Fibroblast of skin of right biceps (primary cell): ENCODE measurements at regions not wholly inside any gene's neighbourhood (a gene's known extent, or its start where the extent isn't known, plus 50 kb on each side); places are given as distances from the start of the nearest gene placed in this dataset.
A peak's percentile ranks its signal among the peaks of the same experiment; 100 is the strongest.

Experiments used
- DNase-seq: peaks from one replicate; pipeline ENCODE4 v3.0.0-alpha.2; 2013

DNA sequence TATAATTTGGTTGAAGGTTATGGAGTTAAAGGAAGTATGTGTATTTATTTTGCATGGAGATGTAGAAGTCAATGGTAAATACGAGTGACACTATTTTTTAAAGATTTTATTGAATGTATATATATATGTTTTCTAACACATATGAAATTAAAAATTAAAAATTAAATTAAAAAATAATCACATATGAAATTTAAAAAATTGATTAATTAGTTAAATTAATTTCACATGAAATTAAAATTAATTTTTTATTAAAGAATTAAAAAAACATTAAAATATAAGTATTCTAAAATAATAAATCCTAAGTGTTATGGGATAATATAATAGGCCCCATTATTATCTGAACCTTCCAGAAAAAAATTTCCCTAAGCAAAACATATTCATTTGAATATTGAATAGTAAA lies 1163.5 kb downstream of the ARAP2 start:
- no peak for DNase-seq

DNA sequence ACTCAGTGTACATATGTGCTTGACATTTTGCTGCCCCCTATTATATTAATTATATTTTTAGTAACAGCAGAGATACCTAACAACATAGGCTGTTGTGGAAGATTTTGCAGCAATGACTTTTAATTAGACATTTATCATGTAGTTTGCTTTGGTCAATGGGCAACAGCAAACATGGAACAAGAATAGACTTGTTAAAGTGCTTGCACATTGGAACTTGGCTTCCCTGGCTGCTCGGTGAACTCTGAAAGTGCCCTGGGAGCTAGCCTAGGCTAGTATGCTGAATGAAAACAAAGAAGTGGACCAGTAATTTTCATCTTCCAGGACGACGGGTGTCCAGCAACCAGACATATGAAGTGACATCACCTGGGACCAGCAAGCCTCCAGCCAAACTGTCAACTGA lies 1157.1 kb downstream of the ARAP2 start:
- no peak for DNase-seq

DNA sequence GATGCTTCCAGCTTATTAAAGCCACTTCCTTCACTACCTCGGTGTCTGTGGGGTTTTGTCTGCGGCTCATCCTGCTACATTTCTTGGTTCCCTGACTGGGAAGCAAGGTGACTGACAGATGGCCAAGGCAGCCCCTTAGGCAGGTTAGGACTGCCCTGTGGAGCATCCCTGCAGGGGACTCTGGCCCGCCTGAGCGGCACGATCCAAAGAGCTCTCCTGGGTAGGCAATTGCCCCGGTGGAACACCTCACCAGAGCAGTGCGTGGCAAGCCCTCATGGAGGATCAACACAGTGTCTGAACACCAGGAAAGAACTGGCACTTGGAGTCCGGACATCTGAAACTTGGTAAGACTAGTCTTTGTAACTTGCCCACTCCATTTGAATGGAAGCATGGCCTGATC lies 1143.4 kb downstream of the ARAP2 start:
- no peak for DNase-seq

DNA sequence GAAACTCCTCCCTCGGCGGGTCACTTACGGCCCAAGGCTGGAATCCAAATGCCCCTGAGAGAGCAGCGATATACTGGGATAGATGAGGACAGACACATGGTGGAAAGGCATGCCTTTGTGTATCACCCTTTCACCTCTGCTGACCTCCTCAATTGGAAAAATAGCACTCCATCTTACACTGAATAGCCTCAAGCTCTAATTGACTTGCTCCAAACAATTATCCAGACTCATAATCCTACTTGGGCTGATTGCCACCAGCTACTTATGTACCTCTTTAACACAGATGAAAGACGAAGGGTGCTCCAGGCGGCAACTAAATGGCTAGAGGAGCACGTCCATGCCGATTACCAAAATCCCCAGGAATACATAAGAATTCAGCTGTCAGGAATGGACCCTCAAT lies 1142.2 kb downstream of the ARAP2 start:
- DNase-seq: no peak

DNA sequence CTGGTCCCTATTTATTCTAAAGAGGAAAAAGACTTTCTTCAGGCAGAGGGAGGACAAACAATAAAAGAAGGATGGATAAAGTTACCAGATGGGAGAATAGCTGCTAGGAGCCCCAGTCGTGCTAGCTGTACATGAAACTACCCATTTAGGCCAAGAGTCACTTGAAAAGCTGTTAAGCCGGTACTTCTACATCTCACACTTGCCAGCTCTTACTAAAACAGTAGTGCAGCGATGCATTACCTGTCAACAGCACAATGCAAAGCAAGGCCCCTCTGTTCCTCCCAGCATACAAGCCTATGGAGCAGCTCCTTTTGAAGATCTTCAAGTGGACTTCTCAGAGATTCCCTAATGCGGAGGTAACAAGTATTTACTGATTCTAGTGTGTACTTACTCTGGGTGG lies 1138.8 kb downstream of the ARAP2 start:
- DNase-seq: no peak

DNA sequence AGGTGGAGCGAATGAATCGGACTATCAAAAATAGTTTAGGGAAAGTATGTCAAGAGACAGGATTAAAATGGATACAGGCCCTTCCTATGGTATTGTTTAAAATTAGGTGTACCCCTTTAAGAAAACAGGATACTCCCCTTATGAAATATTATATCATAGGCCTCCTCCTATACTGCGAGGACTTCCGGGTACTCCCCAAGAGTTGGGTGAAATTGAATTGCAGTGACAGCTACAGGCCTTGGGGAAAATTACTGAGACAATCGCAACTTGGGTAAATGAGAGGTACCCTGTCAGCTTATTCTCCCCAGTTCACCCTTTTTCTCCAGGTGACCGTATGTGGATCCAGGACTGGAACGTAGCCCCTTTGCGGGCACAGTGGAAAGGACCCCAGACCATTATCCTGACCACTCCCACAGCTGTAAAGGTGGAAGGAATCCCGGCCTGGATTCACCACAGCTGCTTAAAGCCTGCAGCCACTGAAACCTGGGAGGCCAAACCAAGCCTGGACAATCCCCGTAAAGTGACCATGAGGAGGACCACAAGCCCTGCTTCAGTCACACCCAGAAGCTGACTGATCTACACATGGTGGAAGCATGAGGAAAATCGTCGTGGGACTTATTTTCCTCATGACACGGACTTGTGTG lies 1138.1 kb downstream of the ARAP2 start:
- no peak for DNase-seq

DNA sequence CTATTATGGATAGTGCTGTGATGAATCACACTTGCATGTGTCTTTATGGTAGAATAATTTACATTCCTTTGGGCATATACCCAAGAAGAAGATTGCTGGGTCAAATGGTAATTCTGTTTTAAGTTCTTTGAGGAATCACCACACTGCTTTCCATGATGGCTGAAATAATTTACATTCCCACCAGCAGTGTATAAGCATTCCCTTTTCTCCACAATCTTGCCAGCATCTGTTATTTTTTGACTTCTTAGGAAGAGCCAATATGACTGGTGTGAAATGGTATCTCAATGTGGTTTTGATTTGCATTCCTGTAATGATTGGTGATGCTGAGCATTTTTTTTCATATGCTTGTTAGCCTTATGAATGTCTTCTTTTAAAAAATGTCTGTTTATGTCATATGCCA lies 1120.2 kb downstream of the ARAP2 start:
- peak; percentile 87 for DNase-seq

DNA sequence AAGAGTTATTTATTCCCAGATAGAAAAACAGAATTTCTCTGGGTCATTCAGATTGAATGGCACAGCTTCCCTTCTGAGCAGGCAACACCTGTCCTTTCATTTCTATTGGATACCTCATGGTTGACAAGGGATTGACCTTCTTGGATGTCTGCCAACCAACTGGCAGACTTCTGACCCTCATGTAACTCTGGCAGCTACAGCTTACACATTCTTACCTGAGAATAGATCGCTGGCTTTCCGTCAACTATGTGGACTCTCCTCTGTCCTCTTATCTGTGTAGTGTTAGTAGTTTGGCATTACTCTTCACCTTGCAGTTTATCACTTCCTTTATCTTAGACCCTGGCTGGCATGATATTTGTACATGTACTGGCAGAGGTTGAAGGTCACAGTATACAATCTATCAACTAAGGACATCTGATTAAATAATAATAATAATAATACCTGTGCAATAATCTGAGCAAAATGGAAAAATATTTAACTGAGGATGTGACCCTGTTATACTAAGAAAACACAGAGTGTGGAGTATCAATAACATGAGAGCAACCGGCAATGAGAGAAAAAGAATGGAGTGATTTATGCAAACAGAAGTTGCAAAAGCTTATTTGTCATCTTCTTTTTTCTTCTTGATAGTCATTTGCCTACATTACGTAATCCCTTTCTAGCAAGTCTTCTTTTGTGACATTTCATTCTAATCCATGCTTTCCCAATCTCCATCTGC lies 1118.2 kb downstream of the ARAP2 start:
- DNase-seq: no peak

DNA sequence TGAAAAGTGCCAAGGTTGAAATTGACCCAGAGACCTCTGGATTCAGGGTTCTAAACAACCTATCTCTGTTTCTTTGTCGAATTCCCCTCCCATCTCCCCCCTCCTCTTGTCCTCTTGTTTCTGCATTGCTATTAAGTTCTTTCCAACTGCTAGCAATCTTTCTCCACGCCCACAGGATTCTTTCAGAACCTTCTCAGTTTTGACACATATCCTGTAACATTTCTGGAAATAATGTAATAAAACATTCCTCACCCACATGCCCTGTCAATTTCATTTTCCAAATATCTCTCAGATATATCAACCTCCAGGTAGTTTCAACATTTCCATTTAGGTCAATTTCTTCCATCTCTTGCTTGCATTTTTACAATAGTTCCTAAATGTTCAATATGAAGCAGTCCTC lies 1105.9 kb downstream of the ARAP2 start:
- DNase-seq: peak; percentile 28

DNA sequence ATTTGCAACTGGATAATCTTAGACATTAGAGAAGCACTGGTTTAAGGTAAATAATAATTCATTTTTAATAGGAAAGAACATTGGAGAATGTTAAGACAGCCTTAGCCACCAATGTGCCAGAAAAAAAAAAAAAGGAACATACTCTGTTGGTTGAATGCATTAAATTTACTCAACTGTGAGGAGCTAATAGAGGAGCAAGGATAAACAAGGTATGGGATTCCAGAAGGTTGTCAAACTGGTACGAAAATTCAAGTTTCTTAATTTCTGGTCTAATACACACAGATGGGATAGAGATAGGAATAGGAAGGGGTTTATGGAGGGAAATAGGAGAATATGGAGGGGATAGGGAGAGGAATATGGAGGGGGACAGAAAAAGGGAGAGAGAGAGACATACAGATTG lies 1096.6 kb downstream of the ARAP2 start:
- no peak for DNase-seq

DNA sequence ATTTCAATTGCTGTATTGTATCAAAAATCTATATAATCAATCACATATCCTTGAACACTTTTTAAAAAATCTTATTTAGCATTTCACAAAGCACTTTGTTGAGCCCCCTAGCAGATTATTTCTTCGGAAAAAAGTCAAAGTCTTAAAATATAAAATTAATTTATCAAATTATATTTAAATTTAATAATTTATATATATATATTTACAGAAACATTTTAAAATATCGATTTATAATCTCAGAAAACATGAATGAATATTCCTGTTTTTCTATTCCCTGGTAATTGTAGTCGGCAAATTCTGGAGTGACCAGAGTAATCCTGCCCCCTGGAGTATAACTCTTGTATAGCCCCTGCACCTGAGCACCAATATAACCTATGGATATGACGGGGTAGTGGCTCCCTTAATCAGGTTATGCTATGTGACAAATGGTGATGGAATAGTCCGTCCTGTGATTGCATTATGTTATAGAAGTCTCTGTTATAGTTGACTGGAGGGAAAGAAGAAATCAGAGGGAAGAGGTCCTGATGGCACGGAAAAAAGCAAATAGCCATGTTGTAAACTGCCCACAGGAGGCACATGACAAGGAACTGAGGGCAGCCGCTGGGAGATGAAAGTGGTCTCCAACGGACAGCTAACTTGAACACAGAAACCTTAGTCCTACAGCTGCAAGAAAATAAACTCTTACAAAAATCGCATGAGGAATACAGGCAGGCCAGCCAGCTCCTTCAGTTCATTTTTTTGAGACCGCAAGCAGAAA lies 1092.3 kb downstream of the ARAP2 start:
- DNase-seq: no peak

DNA sequence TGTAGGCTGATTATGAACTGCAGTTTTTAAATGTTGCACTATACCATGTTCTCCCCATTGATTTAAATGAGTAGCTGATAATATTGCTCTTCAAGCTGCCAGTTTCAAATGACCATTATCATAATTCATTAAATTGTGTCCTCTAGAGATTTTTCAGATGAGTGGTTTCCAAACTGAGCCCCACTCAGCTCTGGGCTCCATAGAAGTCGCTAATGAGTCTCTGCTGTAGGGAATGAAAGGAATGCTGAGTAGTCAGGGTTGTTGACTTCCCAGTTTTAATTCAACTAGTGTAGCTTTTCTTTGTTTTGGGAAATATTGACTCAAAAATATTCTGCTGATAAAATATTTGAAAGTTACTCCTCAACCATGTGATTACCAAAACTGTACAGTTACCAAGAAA lies 1081.1 kb downstream of the ARAP2 start:
- no peak for DNase-seq

DNA sequence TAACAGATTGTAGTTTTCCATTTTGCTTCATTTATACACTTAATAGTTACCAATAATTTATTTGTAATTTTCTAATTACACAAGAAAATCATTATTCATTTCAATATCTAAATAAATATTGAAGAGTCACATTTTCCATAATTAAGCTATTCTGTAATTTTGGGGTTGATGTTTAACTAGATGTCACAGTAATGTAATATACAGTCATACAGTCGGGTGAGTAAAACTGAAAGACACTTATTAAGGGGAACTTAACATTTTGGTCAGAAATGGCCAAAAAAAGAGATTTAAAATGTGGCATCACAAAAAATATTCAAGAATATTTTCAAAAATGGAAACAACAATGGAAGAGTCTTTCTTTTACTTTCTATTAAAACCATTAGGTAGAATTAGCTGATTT lies 1080.3 kb downstream of the ARAP2 start:
- DNase-seq: no peak

DNA sequence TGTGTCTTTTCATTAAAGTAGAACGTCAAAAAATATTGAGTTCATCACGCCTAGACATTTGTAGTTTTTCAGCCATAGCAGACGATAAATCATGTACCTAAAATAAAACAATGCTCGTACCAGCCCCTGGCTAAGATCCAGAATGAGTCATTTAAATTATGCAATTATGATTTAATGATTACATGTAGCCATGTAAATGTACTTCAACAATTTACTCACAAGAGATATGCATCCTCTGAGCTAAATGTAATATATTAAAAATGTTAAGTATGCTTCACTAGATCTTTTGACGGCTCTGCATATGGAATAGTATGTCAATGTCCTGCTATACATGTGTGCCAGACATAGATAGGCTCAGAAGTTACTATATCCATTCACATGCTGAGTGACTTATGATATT lies 1077.8 kb downstream of the ARAP2 start:
- DNase-seq: no peak

DNA sequence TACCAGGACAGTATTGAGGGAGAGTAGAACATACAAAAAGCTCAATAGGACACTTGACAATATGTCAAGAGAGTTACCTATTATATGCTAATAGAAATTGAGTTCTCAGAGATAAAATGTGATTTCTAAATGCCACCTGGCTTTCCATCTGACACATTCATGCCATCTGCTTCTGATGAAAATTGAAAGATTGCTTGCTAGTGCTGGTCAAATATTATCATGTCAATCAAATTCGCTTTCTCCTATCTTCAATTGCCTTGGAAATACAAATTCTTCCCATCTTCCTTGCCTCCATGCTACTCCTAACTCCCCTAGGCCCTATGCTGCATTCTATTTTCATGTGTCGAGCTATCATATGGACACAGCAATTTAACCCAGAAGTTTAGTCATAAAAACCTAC lies 1076.9 kb downstream of the ARAP2 start:
- DNase-seq: no peak

DNA sequence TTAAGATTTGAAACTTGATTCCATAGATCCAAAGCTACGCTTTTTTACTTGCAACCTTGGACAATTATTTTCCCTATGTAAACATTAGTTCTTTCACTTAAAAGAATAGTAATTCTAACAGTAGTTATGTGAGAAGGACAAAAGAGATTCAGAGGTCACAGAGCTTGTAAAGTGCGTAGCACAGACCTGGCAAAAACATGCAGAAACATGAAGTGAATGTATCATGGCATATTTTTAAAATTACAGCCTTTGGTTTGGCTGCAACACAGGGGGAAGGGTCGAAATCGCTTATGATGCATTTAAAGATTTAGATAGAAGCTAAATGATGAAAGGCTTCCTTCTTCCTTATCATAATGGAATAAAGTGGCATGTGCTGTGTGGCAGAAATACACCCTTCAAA lies 1068.8 kb downstream of the ARAP2 start:
- no peak for DNase-seq

DNA sequence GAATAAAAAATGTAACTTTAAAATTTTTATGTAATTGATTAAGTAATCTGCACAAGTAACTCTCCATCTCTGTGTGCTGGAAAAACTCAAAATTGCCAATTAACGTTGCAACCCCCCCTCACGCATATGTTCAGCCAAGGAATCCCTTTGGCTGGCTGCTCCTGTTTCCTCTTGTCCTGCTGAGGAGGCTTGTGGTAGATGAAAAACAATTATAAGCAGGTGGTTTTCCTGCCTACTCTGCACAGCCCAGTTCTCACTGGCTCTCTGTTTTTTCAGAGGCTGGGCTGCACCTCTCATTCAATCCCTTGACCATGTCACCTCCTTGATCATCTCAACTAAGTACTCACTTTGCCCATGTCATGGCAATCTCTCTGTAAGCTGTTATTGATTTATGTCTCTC lies 1068.4 kb downstream of the ARAP2 start:
- no peak for DNase-seq

DNA sequence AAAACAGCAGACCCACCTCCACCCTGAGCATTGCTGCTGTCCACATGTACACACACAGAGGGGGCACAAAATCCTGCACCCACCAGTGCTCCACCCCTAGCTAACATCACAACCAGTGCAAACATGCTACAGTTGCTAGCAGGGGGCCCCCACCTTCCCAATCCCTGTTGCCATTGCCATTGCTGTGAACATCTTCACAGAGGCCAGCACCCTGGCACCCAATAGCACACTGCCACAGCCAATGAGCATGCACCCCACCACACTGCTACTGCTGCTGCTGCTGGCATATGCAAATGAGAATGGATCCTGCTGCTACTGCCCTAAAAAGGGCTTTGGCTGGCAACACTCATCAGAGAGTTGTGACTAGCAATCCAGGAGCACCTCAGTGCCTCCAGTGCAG lies 1061.9 kb downstream of the ARAP2 start:
- DNase-seq: no peak

DNA sequence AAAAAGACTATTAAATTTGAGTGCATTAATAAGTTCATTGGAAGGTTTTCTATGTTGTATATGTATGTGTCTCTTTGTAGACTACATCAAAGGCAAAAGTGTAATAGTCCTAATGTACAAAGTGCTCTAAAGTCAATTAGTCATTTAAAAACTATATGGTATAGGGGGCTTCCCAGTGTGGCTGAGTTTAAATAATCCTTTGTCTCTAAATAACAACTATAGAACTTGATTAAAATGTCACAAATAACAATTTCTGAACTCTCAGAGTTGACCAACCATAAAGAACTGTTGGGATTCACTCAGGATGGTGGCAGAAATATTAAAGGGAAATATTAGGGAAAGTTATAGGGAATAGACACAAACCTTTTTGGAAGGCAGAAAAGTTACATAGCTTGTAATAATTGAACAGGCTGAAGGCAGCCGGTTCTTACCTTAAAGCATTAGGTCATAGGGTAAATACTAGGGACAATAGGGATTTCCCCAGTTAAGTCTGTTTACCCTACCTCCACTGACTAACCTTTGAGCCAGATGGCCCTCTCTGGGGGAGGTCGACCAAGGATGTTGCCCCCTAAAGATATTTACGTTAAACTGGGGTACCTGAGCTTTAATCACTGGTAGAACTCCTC lies 1054.2 kb downstream of the ARAP2 start:
- DNase-seq: no peak

DNA sequence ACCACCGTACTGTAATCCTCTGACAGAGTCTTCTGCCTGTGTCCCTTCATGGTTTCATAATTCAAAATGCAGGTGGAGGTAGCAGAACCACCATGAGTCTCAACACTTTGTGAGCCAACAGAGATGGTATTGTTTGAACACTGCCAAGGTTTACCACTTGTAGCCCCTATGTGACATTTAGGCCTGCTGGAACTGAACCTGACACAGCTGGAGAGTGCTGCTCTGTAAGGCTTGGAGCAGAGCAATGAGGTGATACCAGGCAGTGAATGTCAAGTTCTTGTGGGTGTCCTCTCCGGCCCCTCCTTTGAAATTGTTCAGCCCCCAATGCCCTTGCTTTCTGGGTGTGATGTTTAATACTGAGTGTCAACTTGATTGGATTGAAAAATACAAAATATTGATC lies 1042.9 kb downstream of the ARAP2 start:
- no peak for DNase-seq

DNA sequence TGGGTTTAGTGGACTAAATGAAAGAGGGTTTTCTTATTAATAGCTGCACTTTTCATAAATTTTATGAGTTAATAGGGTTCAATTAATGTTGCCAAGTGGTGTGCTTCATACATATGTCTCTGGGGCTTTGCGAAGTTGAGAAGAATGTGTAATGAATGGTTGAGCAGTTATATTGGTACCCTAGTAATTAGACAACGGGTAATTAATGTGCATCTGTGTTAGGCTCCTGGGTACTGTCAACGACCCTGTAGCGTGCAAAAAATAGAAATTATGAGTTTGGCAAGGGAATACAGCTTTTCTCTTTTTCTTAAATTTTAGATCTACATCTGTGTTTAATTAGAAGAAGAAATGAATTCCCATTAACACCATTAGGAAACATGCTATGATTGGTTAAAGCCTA lies 1027.7 kb downstream of the ARAP2 start:
- DNase-seq: no peak

DNA sequence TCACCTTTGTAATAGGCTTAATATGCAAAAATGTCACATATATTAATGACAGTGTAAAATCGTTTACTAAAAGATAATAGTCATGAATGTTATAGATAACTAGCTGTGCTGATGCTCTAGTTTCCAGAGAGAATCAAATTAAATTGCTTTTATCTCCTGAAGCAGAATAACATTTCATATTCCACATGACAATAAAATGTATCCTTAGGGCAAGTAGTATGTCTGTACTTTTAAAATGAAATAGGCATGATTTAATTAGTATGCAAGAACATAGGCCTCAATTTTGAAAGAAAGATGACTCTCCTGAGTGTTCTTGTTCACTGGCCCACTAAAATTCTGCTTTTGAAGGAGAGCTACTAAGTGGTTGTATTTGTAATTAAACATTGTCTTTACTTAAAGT lies 1027.0 kb downstream of the ARAP2 start:
- DNase-seq: no peak

DNA sequence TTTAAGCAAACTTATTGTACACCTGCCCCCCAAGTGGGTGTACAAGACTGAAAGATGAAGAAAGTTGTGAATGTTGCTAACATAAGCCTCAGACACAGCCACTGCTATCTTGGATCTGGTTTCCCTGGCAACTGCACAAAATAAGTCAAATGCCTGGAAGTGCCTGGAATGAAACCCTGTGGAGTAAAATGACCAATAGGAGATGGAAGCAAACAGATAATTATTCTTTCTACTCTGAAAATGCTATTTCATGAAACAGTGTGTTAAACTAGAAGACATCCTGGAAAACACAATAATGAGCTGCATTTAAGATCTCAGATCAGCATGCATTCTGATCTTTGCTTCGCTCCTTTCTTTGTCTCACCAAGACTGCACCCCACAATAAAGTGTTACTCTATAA lies 1016.0 kb downstream of the ARAP2 start:
- no peak for DNase-seq

DNA sequence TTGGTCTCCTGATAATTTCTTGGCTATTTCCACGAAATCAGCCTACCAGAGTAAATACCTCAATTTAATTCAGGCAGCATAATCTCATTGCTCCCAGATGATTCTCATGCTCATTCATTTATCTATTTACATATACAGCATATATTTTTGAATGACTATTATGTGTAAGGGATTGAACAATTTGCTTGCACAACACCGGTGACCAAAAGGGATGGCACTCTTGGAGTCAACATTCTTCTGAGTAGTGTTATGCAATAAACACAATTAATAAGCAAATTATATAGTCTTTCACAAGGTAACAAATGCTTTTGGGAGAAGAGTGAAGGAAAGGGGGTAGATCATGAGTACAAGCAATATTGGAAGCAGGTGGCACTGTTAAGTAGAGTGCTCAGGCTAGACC lies 1015.3 kb downstream of the ARAP2 start:
- no peak for DNase-seq
